Erythroblast (primary cell): ENCODE measurements at regions not wholly inside any gene's neighbourhood (a gene's known extent, or its start where the extent isn't known, plus 50 kb on each side); places are given as distances from the start of the nearest gene placed in this dataset.

Experiments
- GATA1 ChIP-seq: IDR thresholded peaks from 2 replicates; pipeline ENCODE4 v1.6.1; 2011; ENCODE audit warnings: low read depth, mild to moderate bottlenecking, control low read depth, low read length, moderate library complexity
- POLR2A ChIP-seq: IDR thresholded peaks from 2 replicates; pipeline ENCODE4 v1.6.1; 2011; ENCODE audit warnings: mild to moderate bottlenecking, low read length

GRCh38 chr1:185626344-185626743 is 107.8 kb upstream of the HMCN1 start:
- no peak for TF ChIP-seq POLR2A
- no peak for TF ChIP-seq GATA1
